ENCODE measurements at regions not wholly inside any gene's neighbourhood (a gene's known extent, or its start where the extent isn't known, plus 50 kb on each side); places are given as distances from the start of the nearest gene placed in this dataset.

- no peak overlapping the region for H3K9ac ChIP-seq (ENCODE audit: insufficient read length)
- TF ChIP-seq EZH2 (IDR thresholded peaks at IDR 0.05), result no peak
- no peak for TF ChIP-seq FOXP2 (optimal IDR thresholded peaks at IDR 0.05; ENCODE audit: control extremely low read depth, extremely low read length, insufficient read depth)
- TF ChIP-seq POLR2AphosphoS5 (IDR thresholded peaks at IDR 0.05; ENCODE audit: borderline replicate concordance, low read depth, low read length), result no peak
- H3K36me3 ChIP-seq (ENCODE audit: insufficient read depth, low read length), result no peaks in the 10 kb centered on the region
- no peak overlapping the region for H3K4me3 ChIP-seq
- no peak for DNase-seq (ENCODE audit: low read depth, low spot score)
- H3K27ac ChIP-seq, result no peak overlapping the region
- no peaks in the 10 kb centered on the region for H3K9me3 ChIP-seq (ENCODE audit: low read depth, low read length)
These were observed 328.1 kb upstream of the LYPLAL1 start for GRCh38 chr1:218845589-218845988.

GRCh38 chr1:218846181-218846580, 327.5 kb upstream of the LYPLAL1 start:
- H3K27ac ChIP-seq, result no peak overlapping the region
- H3K9ac ChIP-seq (ENCODE audit: insufficient read length), result no peak overlapping the region
- DNase-seq (ENCODE audit: low read depth, low spot score), result no peak
- H3K4me3 ChIP-seq, result no peak overlapping the region
- TF ChIP-seq EZH2 (IDR thresholded peaks at IDR 0.05), result no peak
- TF ChIP-seq FOXP2 (optimal IDR thresholded peaks at IDR 0.05; ENCODE audit: control extremely low read depth, extremely low read length, insufficient read depth), result no peak
- no peak for TF ChIP-seq POLR2AphosphoS5 (IDR thresholded peaks at IDR 0.05; ENCODE audit: borderline replicate concordance, low read depth, low read length)
- H3K36me3 ChIP-seq (ENCODE audit: insufficient read depth, low read length), result no peaks in the 10 kb centered on the region
- H3K9me3 ChIP-seq (ENCODE audit: low read depth, low read length), result no peaks in the 10 kb centered on the region

GRCh38 chr1:218847089-218847768, 326.4 kb upstream of the LYPLAL1 start:
- H3K9ac ChIP-seq (ENCODE audit: insufficient read length), result no peak overlapping the region
- H3K27ac ChIP-seq, result no peak overlapping the region
- no peaks in the 10 kb centered on the region for H3K9me3 ChIP-seq (ENCODE audit: low read depth, low read length)
- H3K4me3 ChIP-seq, result no peak overlapping the region
- TF ChIP-seq POLR2AphosphoS5 (IDR thresholded peaks at IDR 0.05; ENCODE audit: borderline replicate concordance, low read depth, low read length) (no peak), FOXP2 (optimal IDR thresholded peaks at IDR 0.05; ENCODE audit: control extremely low read depth, extremely low read length, insufficient read depth) (no peak), EZH2 (IDR thresholded peaks at IDR 0.05) (no peak)
- H3K36me3 ChIP-seq (ENCODE audit: insufficient read depth, low read length), result no peaks in the 10 kb centered on the region
- no peak for DNase-seq (ENCODE audit: low read depth, low spot score)

- TF ChIP-seq POLR2AphosphoS5 (IDR thresholded peaks at IDR 0.05; ENCODE audit: borderline replicate concordance, low read depth, low read length), result no peak
- no peak for TF ChIP-seq EZH2 (IDR thresholded peaks at IDR 0.05)
- no peak for TF ChIP-seq FOXP2 (optimal IDR thresholded peaks at IDR 0.05; ENCODE audit: control extremely low read depth, extremely low read length, insufficient read depth)
- DNase-seq (ENCODE audit: low read depth, low spot score), result no peak
- Histone ChIP-seq H3K36me3 (ENCODE audit: insufficient read depth, low read length) (no peaks in the 10 kb centered on the region), H3K27ac (no peak overlapping the region), H3K9ac (ENCODE audit: insufficient read length) (no peak overlapping the region), H3K9me3 (ENCODE audit: low read depth, low read length) (no peaks in the 10 kb centered on the region), H3K4me3 (no peak overlapping the region)
These were observed 325.7 kb upstream of the LYPLAL1 start for GRCh38 chr1:218848009-218848408.

GRCh38 chr1:218850367-218850766, 323.3 kb upstream of the LYPLAL1 start:
- Histone ChIP-seq H3K27ac (no peak overlapping the region), H3K36me3 (ENCODE audit: insufficient read depth, low read length) (no peaks in the 10 kb centered on the region), H3K9me3 (ENCODE audit: low read depth, low read length) (no peaks in the 10 kb centered on the region), H3K4me3 (no peak overlapping the region), H3K9ac (ENCODE audit: insufficient read length) (no peak overlapping the region)
- TF ChIP-seq POLR2AphosphoS5 (IDR thresholded peaks at IDR 0.05; ENCODE audit: borderline replicate concordance, low read depth, low read length) (no peak), FOXP2 (optimal IDR thresholded peaks at IDR 0.05; ENCODE audit: control extremely low read depth, extremely low read length, insufficient read depth) (no peak), EZH2 (IDR thresholded peaks at IDR 0.05) (no peak)
- DNase-seq (ENCODE audit: low read depth, low spot score), result no peak

- TF ChIP-seq POLR2AphosphoS5 (IDR thresholded peaks at IDR 0.05; ENCODE audit: borderline replicate concordance, low read depth, low read length) (no peak), FOXP2 (optimal IDR thresholded peaks at IDR 0.05; ENCODE audit: control extremely low read depth, extremely low read length, insufficient read depth) (no peak), EZH2 (IDR thresholded peaks at IDR 0.05) (no peak)
- no peaks in the 10 kb centered on the region for H3K36me3 ChIP-seq (ENCODE audit: insufficient read depth, low read length)
- no peaks in the 10 kb centered on the region for H3K9me3 ChIP-seq (ENCODE audit: low read depth, low read length)
- no peak overlapping the region for H3K4me3 ChIP-seq
- H3K27ac ChIP-seq, result no peak overlapping the region
- no peak overlapping the region for H3K9ac ChIP-seq (ENCODE audit: insufficient read length)
- DNase-seq (ENCODE audit: low read depth, low spot score), result no peak
These were observed 322.1 kb upstream of the LYPLAL1 start for GRCh38 chr1:218851586-218851985.

- H3K36me3 ChIP-seq (ENCODE audit: insufficient read depth, low read length), result no peaks in the 10 kb centered on the region
- H3K4me3 ChIP-seq, result no peak overlapping the region
- DNase-seq (ENCODE audit: low read depth, low spot score), result no peak
- no peak for TF ChIP-seq EZH2 (IDR thresholded peaks at IDR 0.05)
- TF ChIP-seq POLR2AphosphoS5 (IDR thresholded peaks at IDR 0.05; ENCODE audit: borderline replicate concordance, low read depth, low read length), result no peak
- TF ChIP-seq FOXP2 (optimal IDR thresholded peaks at IDR 0.05; ENCODE audit: control extremely low read depth, extremely low read length, insufficient read depth), result no peak
- H3K9ac ChIP-seq (ENCODE audit: insufficient read length), result no peak overlapping the region
- H3K27ac ChIP-seq, result no peak overlapping the region
- no peaks in the 10 kb centered on the region for H3K9me3 ChIP-seq (ENCODE audit: low read depth, low read length)
These were observed 321.2 kb upstream of the LYPLAL1 start for GRCh38 chr1:218852527-218852926.

- no peak for TF ChIP-seq EZH2 (IDR thresholded peaks at IDR 0.05)
- TF ChIP-seq POLR2AphosphoS5 (IDR thresholded peaks at IDR 0.05; ENCODE audit: borderline replicate concordance, low read depth, low read length), result no peak
- no peak overlapping the region for H3K4me3 ChIP-seq
- no peaks in the 10 kb centered on the region for H3K9me3 ChIP-seq (ENCODE audit: low read depth, low read length)
- DNase-seq (ENCODE audit: low read depth, low spot score), result no peak
- no peaks in the 10 kb centered on the region for H3K36me3 ChIP-seq (ENCODE audit: insufficient read depth, low read length)
- H3K9ac ChIP-seq (ENCODE audit: insufficient read length), result no peak overlapping the region
- no peak overlapping the region for H3K27ac ChIP-seq
These were observed 309.7 kb upstream of the LYPLAL1 start for GRCh38 chr1:218863987-218864386.

- Histone ChIP-seq H3K4me3 (no peak overlapping the region), H3K36me3 (ENCODE audit: insufficient read depth, low read length) (no peaks in the 10 kb centered on the region), H3K9me3 (ENCODE audit: low read depth, low read length) (no peaks in the 10 kb centered on the region), H3K27ac (no peak overlapping the region), H3K9ac (ENCODE audit: insufficient read length) (no peak overlapping the region)
- TF ChIP-seq EZH2 (IDR thresholded peaks at IDR 0.05) (no peak), FOXP2 (optimal IDR thresholded peaks at IDR 0.05; ENCODE audit: control extremely low read depth, extremely low read length, insufficient read depth) (no peak), POLR2AphosphoS5 (IDR thresholded peaks at IDR 0.05; ENCODE audit: borderline replicate concordance, low read depth, low read length) (no peak)
- DNase-seq (ENCODE audit: low read depth, low spot score), result no peak
These were observed 308.1 kb upstream of the LYPLAL1 start for GRCh38 chr1:218865591-218865990.
